Spleen (tissue), 11 donors: ENCODE measurements at regions not wholly inside any gene's neighbourhood (a gene's known extent, or its start where the extent isn't known, plus 50 kb on each side); places are given as distances from the start of the nearest gene placed in this dataset.

ENCODE experiments used
- DNase-seq: peaks from one replicate; pipeline ENCODE4 v3.0.0-alpha.2; 2020
- H3K27ac ChIP-seq, 8 donors: fragments of 200-600 bp; sonication (generic) in 7 of 8; 1 replicate in 4 of 8; 2 replicates in 4 of 8; pipeline versions ENCODE4 v1.5.0 to v1.8.0; 2016 to 2021; ENCODE audit warnings: inconsistent platforms in 4 of 8, mild to moderate bottlenecking in 4 of 8, moderate library complexity in 1 of 8
- H3K27me3 ChIP-seq, 7 donors: fragments of 200-600 bp; sonication (generic) in 6 of 7; replicated peaks in 1 of 7; 1 replicate in 4 of 7; 2 replicates in 3 of 7; pipeline versions ENCODE4 v1.5.0 to v1.8.0; 2016 to 2021; ENCODE audit warnings: inconsistent platforms in 3 of 7, mild to moderate bottlenecking in 1 of 7
- H3K36me3 ChIP-seq, 6 donors: fragments of 200-600 bp; sonication (generic) in 5 of 6; 1 replicate in 4 of 6; 2 replicates in 2 of 6; pipeline versions ENCODE4 v1.5.0 to v1.8.0; 2016 to 2021; ENCODE audit warnings: inconsistent platforms in 2 of 6
- H3K4me1 ChIP-seq, 6 donors: fragments of 200-600 bp; sonication (generic) in 5 of 6; 1 replicate in 3 of 6; 2 replicates in 3 of 6; pipeline versions ENCODE4 v1.5.0 to v1.8.0; 2016 to 2021; ENCODE audit warnings: inconsistent platforms in 3 of 6
- H3K4me3 ChIP-seq, 8 donors: fragments of 200-600 bp; sonication (generic) in 7 of 8; 1 replicate in 4 of 8; 2 replicates in 4 of 8; pipeline versions ENCODE4 v1.5.0 to v1.8.0; 2016 to 2021; ENCODE audit warnings: inconsistent platforms in 4 of 8, mild to moderate bottlenecking in 4 of 8, moderate library complexity in 2 of 8
- H3K9me3 ChIP-seq, 8 donors: fragments of 200-600 bp; sonication (generic) in 7 of 8; 1 replicate in 4 of 8; 2 replicates in 4 of 8; pipeline versions ENCODE4 v1.5.0 to v1.8.0; 2016 to 2021; ENCODE audit warnings: inconsistent platforms in 4 of 8
- CTCF ChIP-seq, 11 experiments: fragments of 200-600 bp in 7 of 11; fragments of 450-650 bp in 4 of 11; sonication (generic) in 4 of 11; IDR thresholded peaks in 8 of 11; conservative IDR thresholded peaks in 3 of 11; 1 replicate in 7 of 11; 2 replicates in 4 of 11; pipeline versions ENCODE4 v1.4.0 to v1.8.0; 2016 to 2021; ENCODE audit warnings: antibody characterized with exemption in 11 of 11, inconsistent platforms in 4 of 11, mild to moderate bottlenecking in 1 of 11
- POLR2A ChIP-seq, 3 donors: fragments of 450-650 bp; IDR thresholded peaks; one replicate each; pipeline ENCODE4 v1.5.1; 2017; ENCODE audit warnings: antibody characterized with exemption in 3 of 3, mild to moderate bottlenecking in 1 of 3
- POLR2AphosphoS5 ChIP-seq, 3 donors: sonication (generic); formaldehyde crosslinking; IDR thresholded peaks; one replicate each; pipeline ENCODE4 v1.5.1; 2017; ENCODE audit warnings: antibody characterized with exemption in 3 of 3
- WGBS, 5 donors: extraction: QIAGEN DNeasy Blood & Tissue Kit in 3 of 5; methylation state at CpG; one replicate each; pipeline versions ENCODE4 v1.1.5 to v1.1.7; 2013 to 2018; 5-methylcytosine and 5-hydroxymethylcytosine counted together
- intact Hi-C: fragments of 100-400 bp; cut with DNase I; formaldehyde crosslinking; loops from one replicate; pipeline ENCODE4 v1.15.0; 2023; ENCODE audit warnings: low total_unique reads
- donor health status: healthy with polysubstance abuse.
- donor health status: DM: no; HTN: no; CAD: no; lungs with moderate emphysema.
- donor health status: DM: no; HTN: no; CAD: no.
- donor health status: Bipolar disorder and iron deficiency.
- donor health status: healthy.
- donor health status: DM: no; HTN: no; CAD: no.
- donor health status: DM: yes; HTN: yes; CAD: no.

GRCh38 chr2:7375901-7376300 is 458.7 kb downstream of the RNF144A start:
- no peaks in the 10 kb centered on the region for H3K4me1 ChIP-seq
- no peaks in the 10 kb centered on the region for H3K36me3 ChIP-seq
- no peak for TF ChIP-seq CTCF (IDR thresholded peaks at IDR 0.05 in 8 of 11, conservative IDR thresholded peaks at IDR 0.05 in 3 of 11)
- TF ChIP-seq POLR2A (IDR thresholded peaks at IDR 0.05), result no peak
- TF ChIP-seq POLR2AphosphoS5 (IDR thresholded peaks at IDR 0.05), result no peak
- DNase-seq, result no peak
- H3K27ac ChIP-seq, result no peak overlapping the region
- no peak overlapping the region for H3K4me3 ChIP-seq
- no peaks in the 10 kb centered on the region for H3K9me3 ChIP-seq
- intact Hi-C loops, result no loop called here
- peaks cover 0 to 6% (median 0%) of the 10 kb centered on the region in 7 donors for H3K27me3 ChIP-seq

DNA sequence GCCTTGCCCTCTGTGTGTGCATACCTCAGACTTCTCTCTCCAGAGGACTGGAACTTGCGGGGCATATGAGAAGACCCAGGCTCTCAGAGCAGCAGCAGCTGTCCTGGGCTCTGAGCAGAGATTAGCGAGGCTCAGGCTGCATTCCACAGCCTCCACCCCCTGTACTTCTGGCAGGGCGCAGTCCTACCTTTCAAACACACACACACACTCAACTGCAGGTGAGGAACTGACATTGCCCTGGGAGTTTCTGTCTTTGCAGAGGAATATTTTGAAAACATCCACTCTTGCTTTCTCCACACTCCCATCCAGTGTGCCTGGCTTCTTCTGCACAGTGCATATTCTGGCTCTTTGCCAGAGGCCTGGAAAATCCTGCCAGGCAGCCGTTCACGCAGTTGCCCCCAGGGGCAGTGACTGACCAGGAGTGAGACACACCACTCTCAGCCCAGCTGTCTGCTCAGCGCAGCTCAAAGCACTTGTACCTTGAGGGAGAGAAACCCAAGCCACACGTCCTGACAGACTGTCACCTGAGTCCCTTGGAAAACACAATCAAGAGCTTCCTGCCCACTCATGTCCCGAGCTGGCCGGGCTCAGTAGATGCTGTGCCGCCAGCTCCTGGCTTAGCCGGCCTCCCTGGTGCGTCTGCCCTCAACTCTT is 460.8 kb downstream of the RNF144A start:
- TF ChIP-seq POLR2A (IDR thresholded peaks at IDR 0.05) (no peak), CTCF (IDR thresholded peaks at IDR 0.05 in 8 of 11, conservative IDR thresholded peaks at IDR 0.05 in 3 of 11) (no peak)
- 63 to 83% (median 67%) methylated on average over 10 to 12 of the region's 12 CpGs for WGBS, 5 donors
- no peaks in the 10 kb centered on the region for H3K9me3 ChIP-seq

DNA sequence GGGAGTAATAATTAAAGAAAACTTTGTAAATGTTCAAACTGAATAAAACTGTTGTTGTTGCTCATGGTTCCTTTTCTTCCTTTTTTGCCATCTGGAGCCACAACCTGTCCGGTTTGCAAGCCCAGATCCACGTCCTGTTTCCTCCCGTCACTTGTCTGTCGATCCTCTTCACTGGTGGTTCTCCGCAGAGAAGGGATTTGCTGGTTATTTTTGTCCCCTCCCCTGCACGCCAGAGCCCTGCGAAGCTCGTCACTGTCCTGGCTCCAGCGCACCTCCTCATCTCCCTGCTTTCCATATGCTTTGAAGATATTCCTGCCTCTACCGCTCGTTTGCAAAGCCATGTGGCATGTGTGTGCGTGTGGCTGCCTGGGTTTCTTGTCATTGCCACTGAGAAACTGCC is 461.4 kb downstream of the RNF144A start:
- Histone ChIP-seq H3K9me3 (no peaks in the 10 kb centered on the region), H3K36me3 (no peaks in the 10 kb centered on the region), H3K4me1 (no peaks in the 10 kb centered on the region), H3K4me3 (no peak overlapping the region), H3K27me3 (peaks cover 0 to 6% (median 0%) of the 10 kb centered on the region in 7 donors), H3K27ac (no peak overlapping the region)
- DNase-seq, result no peak
- WGBS, 5 donors, result 44 to 77% (median 49%) methylated on average over 12 of the region's 12 CpGs
- intact Hi-C loops, result no loop called here
- no peak for TF ChIP-seq POLR2A (IDR thresholded peaks at IDR 0.05)
- TF ChIP-seq POLR2AphosphoS5 (IDR thresholded peaks at IDR 0.05), result no peak
- no peak for TF ChIP-seq CTCF (IDR thresholded peaks at IDR 0.05 in 8 of 11, conservative IDR thresholded peaks at IDR 0.05 in 3 of 11)

More for the DNA sequence above, 460.8 kb downstream of the RNF144A start:
- intact Hi-C loops, result no loop called here
- Histone ChIP-seq H3K27me3 (peaks cover 0 to 6% (median 0%) of the 10 kb centered on the region in 7 donors), H3K36me3 (no peaks in the 10 kb centered on the region), H3K4me3 (no peak overlapping the region), H3K4me1 (no peaks in the 10 kb centered on the region), H3K27ac (no peak overlapping the region)
- DNase-seq, result no peak

- 80 to 91% (median 86%) methylated on average over 3 of the region's 3 CpGs for WGBS, 5 donors
- TF ChIP-seq POLR2AphosphoS5 (IDR thresholded peaks at IDR 0.05), result no peak
- TF ChIP-seq CTCF (IDR thresholded peaks at IDR 0.05 in 8 of 11, conservative IDR thresholded peaks at IDR 0.05 in 3 of 11), result no peak
- no peak for TF ChIP-seq POLR2A (IDR thresholded peaks at IDR 0.05)
These were observed 462.6 kb downstream of the RNF144A start for GRCh38 chr2:7379799-7380198.

More at GRCh38 chr2:7379799-7380198, 462.6 kb downstream of the RNF144A start:
- no peak for DNase-seq
- H3K36me3 ChIP-seq, result no peaks in the 10 kb centered on the region
- H3K27me3 ChIP-seq, result peaks cover 0 to 6% (median 0%) of the 10 kb centered on the region in 7 donors
- H3K4me1 ChIP-seq, result no peaks in the 10 kb centered on the region
- H3K9me3 ChIP-seq, result no peaks in the 10 kb centered on the region
- H3K27ac ChIP-seq, result no peak overlapping the region
- H3K4me3 ChIP-seq, result no peak overlapping the region
- intact Hi-C loops, result no loop called here
